GM12875 (cell line): ENCODE measurements at regions not wholly inside any gene's neighbourhood (a gene's known extent, or its start where the extent isn't known, plus 50 kb on each side); places are given as distances from the start of the nearest gene placed in this dataset.
"Not testable (repeated sequence)": the region's sequence is repeated elsewhere in the genome, so short reads cannot be mapped to it uniquely, and the experiment has no call there.

Experiments
- H3K4me3 ChIP-seq: one replicate; pipeline ENCODE4 v1.5.1; 2011; ENCODE audit warnings: low read depth, low read length, control low read depth
- CTCF ChIP-seq: IDR thresholded peaks from 2 replicates; pipeline ENCODE4 v1.5.1; 2011; ENCODE audit warnings: low read depth, mild to moderate bottlenecking, control low read depth, inconsistent platforms, low read length, moderate library complexity, borderline replicate concordance; ENCODE audit not compliant: insufficient read depth

GRCh38 chr17:79552824-79553223, 58.0 kb downstream of the RBFOX3 start:
- no peak for TF ChIP-seq CTCF
- H3K4me3 ChIP-seq: no peak overlapping the region

GRCh38 chr17:79552405-79552804, 58.4 kb downstream of the RBFOX3 start:
- no peak for TF ChIP-seq CTCF
- H3K4me3 ChIP-seq: no peak overlapping the region

- TF ChIP-seq CTCF: no peak
These were observed 61.5 kb downstream of the RBFOX3 start for GRCh38 chr17:79549141-79549915.

GRCh38 chr17:79548116-79548515, 62.7 kb downstream of the RBFOX3 start:
- TF ChIP-seq CTCF: no peak
- H3K4me3 ChIP-seq: no peak overlapping the region

More at GRCh38 chr17:79549141-79549915, 61.5 kb downstream of the RBFOX3 start:
- no peak overlapping the region for H3K4me3 ChIP-seq

- TF ChIP-seq CTCF: no peak
- H3K4me3 ChIP-seq: no peak overlapping the region
These were observed 63.3 kb downstream of the RBFOX3 start for GRCh38 chr17:79547586-79547985.

GRCh38 chr17:79547171-79547570, 63.7 kb downstream of the RBFOX3 start:
- H3K4me3 ChIP-seq: not testable (repeated sequence)

- H3K4me3 ChIP-seq: no peak overlapping the region
- no peak for TF ChIP-seq CTCF
These were observed 64.5 kb downstream of the RBFOX3 start for GRCh38 chr17:79546386-79546785.
